ENCODE measurements at regions not wholly inside any gene's neighbourhood (a gene's known extent, or its start where the extent isn't known, plus 50 kb on each side); places are given as distances from the start of the nearest gene placed in this dataset.
A peak's percentile ranks its signal among the peaks of the same experiment; 100 is the strongest.

DNA sequence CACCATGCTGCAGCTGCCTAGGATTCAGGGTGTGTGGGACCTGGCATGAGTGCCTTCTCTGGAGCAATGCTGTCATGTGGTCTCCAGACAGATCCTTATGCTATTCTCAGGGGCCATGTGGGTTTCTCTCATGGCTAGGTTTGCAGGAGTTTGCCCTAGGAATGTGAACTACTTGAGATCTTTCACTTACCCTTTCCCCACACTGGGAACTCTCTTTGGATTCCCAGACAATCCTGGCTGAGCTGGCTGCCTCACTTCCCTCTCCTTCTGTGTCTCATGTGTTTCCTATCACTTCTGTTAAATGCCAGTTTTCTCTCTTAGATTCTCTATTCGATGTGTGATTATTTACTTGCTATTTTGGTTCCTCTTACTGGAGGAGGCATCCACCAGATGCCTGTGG, 270.2 kb upstream of the RASA1 start:
- TF ChIP-seq, protein P1, sequence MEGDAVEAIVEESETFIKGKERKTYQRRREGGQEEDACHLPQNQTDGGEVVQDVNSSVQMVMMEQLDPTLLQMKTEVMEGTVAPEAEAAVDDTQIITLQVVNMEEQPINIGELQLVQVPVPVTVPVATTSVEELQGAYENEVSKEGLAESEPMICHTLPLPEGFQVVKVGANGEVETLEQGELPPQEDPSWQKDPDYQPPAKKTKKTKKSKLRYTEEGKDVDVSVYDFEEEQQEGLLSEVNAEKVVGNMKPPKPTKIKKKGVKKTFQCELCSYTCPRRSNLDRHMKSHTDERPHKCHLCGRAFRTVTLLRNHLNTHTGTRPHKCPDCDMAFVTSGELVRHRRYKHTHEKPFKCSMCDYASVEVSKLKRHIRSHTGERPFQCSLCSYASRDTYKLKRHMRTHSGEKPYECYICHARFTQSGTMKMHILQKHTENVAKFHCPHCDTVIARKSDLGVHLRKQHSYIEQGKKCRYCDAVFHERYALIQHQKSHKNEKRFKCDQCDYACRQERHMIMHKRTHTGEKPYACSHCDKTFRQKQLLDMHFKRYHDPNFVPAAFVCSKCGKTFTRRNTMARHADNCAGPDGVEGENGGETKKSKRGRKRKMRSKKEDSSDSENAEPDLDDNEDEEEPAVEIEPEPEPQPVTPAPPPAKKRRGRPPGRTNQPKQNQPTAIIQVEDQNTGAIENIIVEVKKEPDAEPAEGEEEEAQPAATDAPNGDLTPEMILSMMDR (conservative IDR thresholded peaks at IDR 0.05 in 1 of 2, IDR thresholded peaks at IDR 0.05 in 1 of 2; ENCODE audit: low read depth in 1 of 2, low read length in 2 of 2), result no peak
- no peak for TF ChIP-seq EZH2 (IDR thresholded peaks at IDR 0.05; ENCODE audit: low read length, missing control alignments)
- DNase-seq (ENCODE audit: low read depth in 2 of 2), result peak in 1 of 2 donors; percentile 59

DNA sequence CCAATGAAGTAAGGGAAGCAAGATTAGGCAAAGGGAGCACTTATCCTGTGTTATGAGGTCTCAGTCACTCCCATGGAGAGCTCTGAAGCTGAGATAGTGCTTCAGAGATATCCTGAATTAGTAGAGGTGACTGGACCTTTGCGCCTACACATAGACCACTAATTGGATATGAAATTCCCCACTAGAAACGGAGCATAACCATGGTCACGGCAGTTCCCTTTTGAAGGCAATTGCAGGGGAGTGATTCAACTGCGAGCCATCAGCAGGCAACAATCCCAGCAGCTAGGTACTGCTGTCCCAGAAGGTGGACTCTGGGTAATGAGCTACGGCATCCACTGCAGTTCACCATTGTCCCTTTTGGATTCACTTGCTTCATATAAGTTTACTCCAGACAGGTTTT, 267.7 kb upstream of the RASA1 start:
- no peaks in the 10 kb centered on the region for H4K20me1 ChIP-seq (ENCODE audit: control insufficient read depth, extremely low read depth, insufficient read depth, low read length)
- H3K4me1 ChIP-seq (ENCODE audit: control insufficient read depth, extremely low read depth, insufficient read depth, low read length), result no peaks in the 10 kb centered on the region
- peak in 1 of 2 donors; percentile 7 for DNase-seq (ENCODE audit: low read depth in 2 of 2)
- no peak overlapping the region for H3K27ac ChIP-seq (ENCODE audit: insufficient read depth, low read length)
- no peak overlapping the region for H3K9ac ChIP-seq (ENCODE audit: insufficient read depth, low read length)
- H2AFZ ChIP-seq (ENCODE audit: low read length), result no peak overlapping the region
- H3K36me3 ChIP-seq (ENCODE audit: control insufficient read depth, insufficient read depth, low read length), result no peaks in the 10 kb centered on the region
- no peaks in the 10 kb centered on the region for H3K79me2 ChIP-seq (ENCODE audit: control insufficient read depth, insufficient read depth, low read length)
- no peaks in the 10 kb centered on the region for H3K27me3 ChIP-seq (ENCODE audit: control insufficient read depth, insufficient read depth, low read length)
- TF ChIP-seq, protein P1 (conservative IDR thresholded peaks at IDR 0.05 in 1 of 2, IDR thresholded peaks at IDR 0.05 in 1 of 2; ENCODE audit: low read depth in 1 of 2, low read length in 2 of 2), result no peak
- no peak for TF ChIP-seq EZH2 (IDR thresholded peaks at IDR 0.05; ENCODE audit: low read length, missing control alignments)
- H3K4me2 ChIP-seq (ENCODE audit: extremely low read depth, insufficient read depth, low read length), result no peak overlapping the region
- H3K9me3 ChIP-seq (ENCODE audit: control insufficient read depth, insufficient read depth, low read depth, low read length), result no peaks in the 10 kb centered on the region
- no peak overlapping the region for H3K4me3 ChIP-seq (replicated peaks in 1 of 4; ENCODE audit: control extremely low read depth in 1 of 4, insufficient read depth in 1 of 4, low read depth in 3 of 4, low read length in 4 of 4)

More for the DNA sequence above, 270.2 kb upstream of the RASA1 start:
- no peaks in the 10 kb centered on the region for H3K27me3 ChIP-seq (ENCODE audit: control insufficient read depth, insufficient read depth, low read length)
- H3K4me2 ChIP-seq (ENCODE audit: extremely low read depth, insufficient read depth, low read length), result no peak overlapping the region
- H3K4me1 ChIP-seq (ENCODE audit: control insufficient read depth, extremely low read depth, insufficient read depth, low read length), result no peaks in the 10 kb centered on the region
- no peaks in the 10 kb centered on the region for H3K9me3 ChIP-seq (ENCODE audit: control insufficient read depth, insufficient read depth, low read depth, low read length)
- H3K27ac ChIP-seq (ENCODE audit: insufficient read depth, low read length), result no peak overlapping the region
- no peak overlapping the region for H3K4me3 ChIP-seq (replicated peaks in 1 of 4; ENCODE audit: control extremely low read depth in 1 of 4, insufficient read depth in 1 of 4, low read depth in 3 of 4, low read length in 4 of 4)
- no peaks in the 10 kb centered on the region for H3K79me2 ChIP-seq (ENCODE audit: control insufficient read depth, insufficient read depth, low read length)
- H2AFZ ChIP-seq (ENCODE audit: low read length), result no peak overlapping the region
- H3K36me3 ChIP-seq (ENCODE audit: control insufficient read depth, insufficient read depth, low read length), result no peaks in the 10 kb centered on the region
- no peaks in the 10 kb centered on the region for H4K20me1 ChIP-seq (ENCODE audit: control insufficient read depth, extremely low read depth, insufficient read depth, low read length)
- H3K9ac ChIP-seq (ENCODE audit: insufficient read depth, low read length), result no peak overlapping the region

DNA sequence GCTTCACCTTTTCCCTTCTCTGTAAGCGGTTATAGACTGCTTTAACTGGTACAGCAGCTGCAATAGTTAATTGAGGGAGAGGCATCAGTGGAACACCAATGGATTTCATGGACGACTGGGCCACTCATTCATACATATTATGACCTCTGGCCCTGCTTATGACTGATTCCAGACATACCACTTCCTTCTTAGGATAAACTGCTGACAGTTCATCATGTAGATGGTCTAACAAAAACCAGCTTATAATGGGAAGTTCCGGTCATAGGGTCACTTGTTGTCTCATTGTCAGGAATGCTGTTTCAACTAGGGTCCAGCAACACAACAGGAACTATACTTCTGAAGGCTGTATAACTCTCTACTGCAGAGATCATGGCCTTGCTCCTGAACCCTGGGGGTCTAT, 265.2 kb upstream of the RASA1 start:
- DNase-seq (ENCODE audit: low read depth in 2 of 2), result peak in 1 of 2 donors; percentile 9
- Histone ChIP-seq H3K4me3 (replicated peaks in 1 of 4; ENCODE audit: control extremely low read depth in 1 of 4, insufficient read depth in 1 of 4, low read depth in 3 of 4, low read length in 4 of 4) (no peak overlapping the region), H3K4me1 (ENCODE audit: control insufficient read depth, extremely low read depth, insufficient read depth, low read length) (no peaks in the 10 kb centered on the region), H3K27me3 (ENCODE audit: control insufficient read depth, insufficient read depth, low read length) (no peaks in the 10 kb centered on the region), H3K27ac (ENCODE audit: insufficient read depth, low read length) (no peak overlapping the region), H3K9ac (ENCODE audit: insufficient read depth, low read length) (no peak overlapping the region), H3K36me3 (ENCODE audit: control insufficient read depth, insufficient read depth, low read length) (no peaks in the 10 kb centered on the region), H4K20me1 (ENCODE audit: control insufficient read depth, extremely low read depth, insufficient read depth, low read length) (no peaks in the 10 kb centered on the region), H3K4me2 (ENCODE audit: extremely low read depth, insufficient read depth, low read length) (no peak overlapping the region), H3K9me3 (ENCODE audit: control insufficient read depth, insufficient read depth, low read depth, low read length) (no peaks in the 10 kb centered on the region), H2AFZ (ENCODE audit: low read length) (no peak overlapping the region), H3K79me2 (ENCODE audit: control insufficient read depth, insufficient read depth, low read length) (no peaks in the 10 kb centered on the region)
- TF ChIP-seq, protein P1 (conservative IDR thresholded peaks at IDR 0.05 in 1 of 2, IDR thresholded peaks at IDR 0.05 in 1 of 2; ENCODE audit: low read depth in 1 of 2, low read length in 2 of 2), result no peak
- TF ChIP-seq EZH2 (IDR thresholded peaks at IDR 0.05; ENCODE audit: low read length, missing control alignments), result no peak
